ENCODE measurements at regions not wholly inside any gene's neighbourhood (a gene's known extent, or its start where the extent isn't known, plus 50 kb on each side); places are given as distances from the start of the nearest gene placed in this dataset.

DNA sequence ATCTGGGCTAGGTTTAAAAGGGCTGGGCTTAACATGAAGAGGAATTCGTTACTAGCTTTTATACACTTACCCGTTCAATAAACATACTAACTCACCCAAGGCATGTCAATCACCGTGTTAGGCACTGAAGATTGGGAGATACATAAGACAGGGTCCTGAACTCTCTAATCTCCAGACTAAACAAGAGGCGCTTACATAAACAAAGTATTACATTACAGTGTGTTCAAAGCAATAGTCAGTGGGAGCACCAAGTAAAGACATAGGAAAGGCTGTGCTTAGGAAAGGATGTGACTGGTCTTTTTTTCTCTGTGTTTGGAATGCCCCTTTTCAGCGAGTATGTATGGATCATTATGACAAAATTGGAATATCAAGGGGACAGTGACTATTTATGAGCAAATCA lies 203.6 kb upstream of the ADRA1B start:
- WGBS (ENCODE audit: insufficient coverage, low coverage, missing lambda C conversion rate): 0% methylated on average over 5 of the region's 5 CpGs
- Histone ChIP-seq H3K27ac (ENCODE audit: extremely low read depth, low read depth, low read length) (no peak overlapping the region), H3K36me3 (ENCODE audit: control insufficient read depth, insufficient read depth, low read length) (no peaks in the 10 kb centered on the region), H3K9me3 (replicated peaks; ENCODE audit: control insufficient read depth, insufficient read depth, low read depth, low read length) (no peaks in the 10 kb centered on the region), H3K79me2 (ENCODE audit: control insufficient read depth, insufficient read depth, low read length) (no peaks in the 10 kb centered on the region), H3K4me2 (ENCODE audit: insufficient read depth, low read length) (no peak overlapping the region), H3K27me3 (ENCODE audit: control insufficient read depth in 2 of 2, insufficient read depth in 2 of 2, low read length in 2 of 2) (no peaks in the 10 kb centered on the region), H3K9ac (ENCODE audit: insufficient read depth in 1 of 2, low read depth in 2 of 2, low read length in 2 of 2) (no peak overlapping the region), H4K20me1 (replicated peaks; ENCODE audit: control insufficient read depth, insufficient read depth, low read length) (no peaks in the 10 kb centered on the region), H3K4me3 (no peak overlapping the region), H2AFZ (ENCODE audit: low read depth, low read length) (no peak overlapping the region), H3K4me1 (replicated peaks in 1 of 2; ENCODE audit: control insufficient read depth in 2 of 2, insufficient read depth in 2 of 2, low read length in 2 of 2) (no peaks in the 10 kb centered on the region), H3K9me1 (ENCODE audit: control insufficient read depth, insufficient read depth, low read length) (no peaks in the 10 kb centered on the region)
- POLR2A ChIA-PET: interaction anchor here (0.6 kb wide), 1 partner anchor 659 kb away, joined by 3 read pairs; no protein-coding TSS in a partner anchor
- CTCF ChIA-PET (ENCODE audit: low intra/inter-chr PET ratio): no interaction called here
- TF ChIP-seq SMAD4 (CRISPR knock-in tag; conservative IDR thresholded peaks at IDR 0.05) (peak; percentile 79), PBX2 (CRISPR knock-in tag; IDR thresholded peaks at IDR 0.05; ENCODE audit: low read depth) (peak; percentile 26; the same call in 1 of the 2 replicates), PBX2 (tag; conservative IDR thresholded peaks at IDR 0.05; ENCODE audit: low read depth) (no peak), NR2C1 (IDR thresholded peaks at IDR 0.05) (no peak), NR2C1 (tag; IDR thresholded peaks at IDR 0.05) (peak; percentile 17; the same call in 1 of the 2 replicates), PKNOX1 (IDR thresholded peaks at IDR 0.05) (peak; percentile 71)
- TF ChIP-seq, protein P1, sequence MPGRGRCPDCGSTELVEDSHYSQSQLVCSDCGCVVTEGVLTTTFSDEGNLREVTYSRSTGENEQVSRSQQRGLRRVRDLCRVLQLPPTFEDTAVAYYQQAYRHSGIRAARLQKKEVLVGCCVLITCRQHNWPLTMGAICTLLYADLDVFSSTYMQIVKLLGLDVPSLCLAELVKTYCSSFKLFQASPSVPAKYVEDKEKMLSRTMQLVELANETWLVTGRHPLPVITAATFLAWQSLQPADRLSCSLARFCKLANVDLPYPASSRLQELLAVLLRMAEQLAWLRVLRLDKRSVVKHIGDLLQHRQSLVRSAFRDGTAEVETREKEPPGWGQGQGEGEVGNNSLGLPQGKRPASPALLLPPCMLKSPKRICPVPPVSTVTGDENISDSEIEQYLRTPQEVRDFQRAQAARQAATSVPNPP (IDR thresholded peaks at IDR 0.05; ENCODE audit: borderline replicate concordance, insufficient read depth, insufficient read length): no peak
- DNase-seq (ENCODE audit: extremely low read depth in 1 of 4, low spot score in 3 of 4) (no peak), ATAC-seq (no peak), FAIRE-seq (no peak)
- BruUV-seq (replicated peaks): no TSS peak
- in situ Hi-C loops (cut with MboI) (no loop called here), intact Hi-C loops (cut with micrococcal nuclease) (no loop called here)
